Uterus (tissue), 3 donors: ENCODE measurements at regions not wholly inside any gene's neighbourhood (a gene's known extent, or its start where the extent isn't known, plus 50 kb on each side); places are given as distances from the start of the nearest gene placed in this dataset.
"Not testable (repeated sequence)": the region's sequence is repeated elsewhere in the genome, so short reads cannot be mapped to it uniquely, and the experiment has no call there.

Source experiments
- DNase-seq, 2 donors: peaks; one replicate each; pipeline ENCODE4 v3.0.0-alpha.2; 2019 to 2020
- H3K27ac ChIP-seq, 2 donors: fragments of 200-600 bp; sonication (generic); 1 replicate in 1 of 2; 2 replicates in 1 of 2; pipeline ENCODE4 v1.5.1; 2016 to 2018
- H3K27me3 ChIP-seq, 2 donors: fragments of 200-600 bp; sonication (generic); one replicate each; pipeline ENCODE4 v1.5.1; 2018 to 2019; ENCODE audit warnings: control low read depth in 1 of 2
- H3K36me3 ChIP-seq, 2 donors: fragments of 200-600 bp; sonication (generic); one replicate each; pipeline ENCODE4 v1.5.1; 2019; ENCODE audit warnings: control low read depth in 1 of 2
- H3K4me1 ChIP-seq, 2 donors: fragments of 200-600 bp; sonication (generic); one replicate each; pipeline ENCODE4 v1.5.1; 2018 to 2019; ENCODE audit warnings: control low read depth in 1 of 2
- H3K4me3 ChIP-seq, 2 donors: fragments of 200-600 bp; sonication (generic); 1 replicate in 1 of 2; 2 replicates in 1 of 2; pipeline ENCODE4 v1.5.1; 2018 to 2019; ENCODE audit warnings: mild to moderate bottlenecking in 1 of 2
- H3K9me3 ChIP-seq, 2 donors: fragments of 200-600 bp; sonication (generic); one replicate each; pipeline ENCODE4 v1.5.1; 2019; ENCODE audit warnings: control low read depth in 1 of 2
- CTCF ChIP-seq, 4 experiments: fragments of 200-600 bp in 2 of 4; fragments of 450-650 bp in 2 of 4; sonication (generic) in 2 of 4; IDR thresholded peaks; one replicate each; pipeline ENCODE4 v1.5.1; 2016 to 2019; ENCODE audit warnings: antibody characterized with exemption in 4 of 4, mild to moderate bottlenecking in 2 of 4, moderate library complexity in 1 of 4
- POLR2A ChIP-seq, 2 donors: fragments of 450-650 bp; IDR thresholded peaks; one replicate each; pipeline ENCODE4 v1.6.1; 2016; ENCODE audit warnings: antibody characterized with exemption in 2 of 2, mild to moderate bottlenecking in 1 of 2, moderate library complexity in 1 of 2
- intact Hi-C: fragments of 100-400 bp; cut with DNase I; formaldehyde crosslinking; loops from one replicate; pipeline ENCODE4 v1.15.1; 2023; ENCODE audit warnings: low total_unique reads
- donor health status: DM: yes; HTN: yes; CAD: no.

- Histone ChIP-seq H3K27ac (no peak overlapping the region), H3K36me3 (no peaks in the 10 kb centered on the region), H3K9me3 (no peaks in the 10 kb centered on the region), H3K27me3 (no peaks in the 10 kb centered on the region), H3K4me3 (no peak overlapping the region), H3K4me1 (no peaks in the 10 kb centered on the region)
- TF ChIP-seq POLR2A (IDR thresholded peaks at IDR 0.05) (no peak), CTCF (IDR thresholded peaks at IDR 0.05) (no peak)
- DNase-seq = no peak
- intact Hi-C loops = no loop called here
Measured at GRCh38 chr5:152058267-152058666, 133.6 kb upstream of the GLRA1 start.

- no peak overlapping the region for H3K27ac ChIP-seq
- no peaks in the 10 kb centered on the region for H3K36me3 ChIP-seq
- no peaks in the 10 kb centered on the region for H3K27me3 ChIP-seq
- no peaks in the 10 kb centered on the region for H3K4me1 ChIP-seq
- H3K9me3 ChIP-seq = no peaks in the 10 kb centered on the region
- intact Hi-C loops = no loop called here
- TF ChIP-seq CTCF (IDR thresholded peaks at IDR 0.05) (no peak), POLR2A (IDR thresholded peaks at IDR 0.05) (no peak)
- no peak overlapping the region for H3K4me3 ChIP-seq
- DNase-seq = no peak
Measured at GRCh38 chr5:152056931-152057330, 132.3 kb upstream of the GLRA1 start.

GRCh38 chr5:152052470-152052869 lies 127.8 kb upstream of the GLRA1 start:
- no peak for TF ChIP-seq POLR2A (IDR thresholded peaks at IDR 0.05)
- Histone ChIP-seq H3K4me3 (no peak overlapping the region), H3K36me3 (no peaks in the 10 kb centered on the region), H3K4me1 (no peaks in the 10 kb centered on the region), H3K27me3 (no peaks in the 10 kb centered on the region), H3K9me3 (no peaks in the 10 kb centered on the region), H3K27ac (no peak overlapping the region)
- DNase-seq = no peak
- intact Hi-C loops = no loop called here

- H3K27me3 ChIP-seq = no peaks in the 10 kb centered on the region
- H3K27ac ChIP-seq = no peak overlapping the region
- intact Hi-C loops = no loop called here
- H3K4me3 ChIP-seq = no peak overlapping the region
- TF ChIP-seq POLR2A (IDR thresholded peaks at IDR 0.05) = no peak
- no peak for TF ChIP-seq CTCF (IDR thresholded peaks at IDR 0.05)
- no peaks in the 10 kb centered on the region for H3K9me3 ChIP-seq
- H3K36me3 ChIP-seq = no peaks in the 10 kb centered on the region
- no peaks in the 10 kb centered on the region for H3K4me1 ChIP-seq
- DNase-seq = no peak
Measured at GRCh38 chr5:152051499-152052454, 127.1 kb upstream of the GLRA1 start.

GRCh38 chr5:152046361-152046760 lies 121.7 kb upstream of the GLRA1 start:
- no peak for DNase-seq
- Histone ChIP-seq H3K4me1 (no peaks in the 10 kb centered on the region), H3K27me3 (no peaks in the 10 kb centered on the region), H3K9me3 (no peaks in the 10 kb centered on the region), H3K36me3 (no peaks in the 10 kb centered on the region), H3K4me3 (no peak overlapping the region), H3K27ac (no peak overlapping the region)
- intact Hi-C loops = no loop called here
- TF ChIP-seq POLR2A (IDR thresholded peaks at IDR 0.05) (no peak), CTCF (IDR thresholded peaks at IDR 0.05) (no peak)

- H3K4me1 ChIP-seq, H3K27ac ChIP-seq, H3K4me3 ChIP-seq, H3K27me3 ChIP-seq, DNase-seq, H3K36me3 ChIP-seq, intact Hi-C loops, H3K9me3 ChIP-seq: not testable (repeated sequence)
Measured at GRCh38 chr5:152038856-152039255, 114.2 kb upstream of the GLRA1 start.

GRCh38 chr5:152026328-152027024 lies 101.8 kb upstream of the GLRA1 start:
- H3K4me3 ChIP-seq, intact Hi-C loops, H3K36me3 ChIP-seq, H3K27ac ChIP-seq, H3K9me3 ChIP-seq, DNase-seq, H3K27me3 ChIP-seq, H3K4me1 ChIP-seq: not testable (repeated sequence)
